ENCODE measurements at regions not wholly inside any gene's neighbourhood (a gene's known extent, or its start where the extent isn't known, plus 50 kb on each side); places are given as distances from the start of the nearest gene placed in this dataset.
A peak's percentile ranks its signal among the peaks of the same experiment; 100 is the strongest.
"Not testable (repeated sequence)": the region's sequence is repeated elsewhere in the genome, so short reads cannot be mapped to it uniquely, and the experiment has no call there.

GRCh38 chr10:38402442-38403346 lies 308.6 kb downstream of the ZNF37A start:
- DNase-seq = peak; percentile 96
- H3K36me3 ChIP-seq; H3K4me1 ChIP-seq; H3K9me3 ChIP-seq; intact Hi-C loops (cut with DNase I); H3K27me3 ChIP-seq: not testable (repeated sequence)
- Histone ChIP-seq H3K4me3 (replicated peaks in 1 of 3) (peak overlapping the region; percentile 48 to 82 (median 53)), H3K27ac (peak overlapping the region; percentile 80 to 96 (median 93))
- TF ChIP-seq CTCF (IDR thresholded peaks at IDR 0.05) (peak in 1 of 6 experiments; percentile 31), POLR2A (IDR thresholded peaks at IDR 0.05) (peak in 1 of 2 donors; percentile 85)
- 0 to 3% methylated on average over 25 to 26 of the region's 110 CpGs for WGBS, 2 donors

- whole genome bisulfite sequencing, 2 donors = 67 to 72% methylated on average over 22 to 23 of the region's 23 CpGs
- H3K36me3 ChIP-seq; H3K27me3 ChIP-seq; intact Hi-C loops (cut with DNase I); H3K9me3 ChIP-seq; H3K4me1 ChIP-seq: not testable (repeated sequence)
- peak in 1 of 2 donors; percentile 9 for DNase-seq
- Histone ChIP-seq H3K27ac (peak overlapping the region; percentile 65 to 93 (median 93)), H3K4me3 (replicated peaks in 1 of 3) (peak overlapping the region in 2 of 3 donors; percentile 17 to 82)
- TF ChIP-seq CTCF (IDR thresholded peaks at IDR 0.05) = peak in 1 of 6 experiments; percentile 28
Measured at GRCh38 chr10:38403347-38404117, 309.4 kb downstream of the ZNF37A start.

GRCh38 chr10:38423634-38424033 lies 329.5 kb downstream of the ZNF37A start:
- DNase-seq; H3K9me3 ChIP-seq; H3K27ac ChIP-seq; H3K4me1 ChIP-seq; H3K4me3 ChIP-seq (replicated peaks in 1 of 3); intact Hi-C loops (cut with DNase I); H3K36me3 ChIP-seq; H3K27me3 ChIP-seq: not testable (repeated sequence)
- 92 to 93% methylated on average over 1 of the region's 1 CpG for WGBS, 2 donors

- WGBS, 2 donors = 87 to 95% methylated on average over 2 of the region's 2 CpGs
- H3K27me3 ChIP-seq; H3K4me3 ChIP-seq (replicated peaks in 1 of 3); intact Hi-C loops (cut with DNase I); H3K4me1 ChIP-seq; H3K9me3 ChIP-seq; H3K36me3 ChIP-seq; H3K27ac ChIP-seq; DNase-seq: not testable (repeated sequence)
Measured at GRCh38 chr10:38430242-38430641, 336.1 kb downstream of the ZNF37A start.

- H3K4me1 ChIP-seq; DNase-seq; H3K9me3 ChIP-seq; H3K36me3 ChIP-seq; H3K4me3 ChIP-seq (replicated peaks in 1 of 3); intact Hi-C loops (cut with DNase I); H3K27ac ChIP-seq; H3K27me3 ChIP-seq: not testable (repeated sequence)
- WGBS, 2 donors = 100% methylated on average over 1 of the region's 5 CpGs; no CpG with 5 or more reads in 1 of the 2 donors
Measured at GRCh38 chr10:38437359-38437758, 343.2 kb downstream of the ZNF37A start.

- H3K27me3 ChIP-seq; DNase-seq; H3K27ac ChIP-seq; intact Hi-C loops (cut with DNase I); H3K4me1 ChIP-seq; H3K9me3 ChIP-seq; H3K4me3 ChIP-seq (replicated peaks in 1 of 3); H3K36me3 ChIP-seq: not testable (repeated sequence)
- 98 to 99% methylated on average over 19 to 22 of the region's 22 CpGs for WGBS, 2 donors
Measured at GRCh38 chr10:38448614-38449355, 354.6 kb downstream of the ZNF37A start.

GRCh38 chr10:38449618-38450017 lies 355.5 kb downstream of the ZNF37A start:
- H3K36me3 ChIP-seq; H3K9me3 ChIP-seq; H3K27me3 ChIP-seq; H3K27ac ChIP-seq; H3K4me3 ChIP-seq (replicated peaks in 1 of 3); DNase-seq; H3K4me1 ChIP-seq; intact Hi-C loops (cut with DNase I): not testable (repeated sequence)
- 96 to 100% methylated on average over 3 to 18 of the region's 21 CpGs for WGBS, 2 donors

GRCh38 chr10:38450372-38451057 lies 356.4 kb downstream of the ZNF37A start:
- H3K9me3 ChIP-seq; H3K36me3 ChIP-seq; H3K27me3 ChIP-seq; H3K4me3 ChIP-seq (replicated peaks in 1 of 3); H3K4me1 ChIP-seq; DNase-seq; intact Hi-C loops (cut with DNase I); H3K27ac ChIP-seq: not testable (repeated sequence)
- WGBS, 2 donors = 94% methylated on average over 16 to 24 of the region's 32 CpGs

- DNase-seq; intact Hi-C loops (cut with DNase I); H3K4me1 ChIP-seq; H3K27me3 ChIP-seq; H3K9me3 ChIP-seq; H3K27ac ChIP-seq; H3K36me3 ChIP-seq; H3K4me3 ChIP-seq (replicated peaks in 1 of 3): not testable (repeated sequence)
- 94 to 98% methylated on average over 10 to 23 of the region's 28 CpGs for WGBS, 2 donors
Measured at GRCh38 chr10:38451306-38451967, 357.3 kb downstream of the ZNF37A start.

Data from thyroid gland (tissue), 4 donors.